ENCODE measurements at regions not wholly inside any gene's neighbourhood (a gene's known extent, or its start where the extent isn't known, plus 50 kb on each side); places are given as distances from the start of the nearest gene placed in this dataset.

DNA sequence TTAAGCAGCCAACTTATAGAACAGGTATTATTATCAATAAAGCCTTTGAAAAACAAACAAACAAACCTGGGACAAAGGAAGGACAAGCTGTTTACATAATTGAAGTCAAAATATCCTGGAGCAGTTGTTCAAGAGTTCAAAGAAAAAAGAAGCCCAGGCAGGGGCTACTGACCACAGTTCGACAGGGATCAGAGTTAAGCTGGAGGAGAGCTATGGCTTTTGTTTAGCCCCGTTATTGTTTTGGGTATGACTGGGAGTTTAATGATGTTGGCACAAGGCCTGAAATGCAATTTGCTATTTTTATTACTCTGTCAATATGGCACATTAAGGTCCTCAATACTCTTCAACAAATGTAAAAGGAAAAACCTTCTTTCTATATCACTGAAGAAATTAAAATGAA is 624.4 kb upstream of the KLHL1 start:
- no peak for TF ChIP-seq POLR2A (IDR thresholded peaks at IDR 0.05; ENCODE audit: low read length)
- TF ChIP-seq GATA1 (IDR thresholded peaks at IDR 0.05; ENCODE audit: low read depth, low read length), result no peak

All from erythroblast (primary cell).